Dedifferentiated amniotic fluid mesenchymal stem cell (primary cell): ENCODE measurements at regions not wholly inside any gene's neighbourhood (a gene's known extent, or its start where the extent isn't known, plus 50 kb on each side); places are given as distances from the start of the nearest gene placed in this dataset.
"Not testable (repeated sequence)": the region's sequence is repeated elsewhere in the genome, so short reads cannot be mapped to it uniquely, and the experiment has no call there.

ENCODE experiments used
- DNase-seq: peaks from one replicate; pipeline ENCODE4 v3.0.0-alpha.2; 2016; ENCODE audit errors: extremely low spot score

DNA sequence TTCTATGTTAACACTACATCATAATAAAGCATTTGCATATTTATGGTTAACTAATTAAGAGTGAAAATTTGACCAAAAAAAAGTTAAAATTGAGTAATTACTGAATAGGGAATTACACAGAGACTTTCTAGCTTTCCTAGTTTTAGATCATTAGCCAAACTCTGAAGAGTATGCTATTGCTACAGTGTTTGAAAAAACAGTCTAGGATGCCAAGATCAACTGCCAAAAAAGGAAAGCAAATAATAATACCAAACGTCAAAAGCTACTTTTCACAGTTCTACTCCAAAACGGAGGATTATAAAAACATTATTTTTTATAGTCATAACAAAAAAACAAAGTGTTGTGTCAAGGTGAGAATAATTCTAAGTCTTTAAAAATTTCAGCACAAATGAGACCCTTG lies 359.8 kb upstream of the CTSO start:
- no peak for DNase-seq

DNA sequence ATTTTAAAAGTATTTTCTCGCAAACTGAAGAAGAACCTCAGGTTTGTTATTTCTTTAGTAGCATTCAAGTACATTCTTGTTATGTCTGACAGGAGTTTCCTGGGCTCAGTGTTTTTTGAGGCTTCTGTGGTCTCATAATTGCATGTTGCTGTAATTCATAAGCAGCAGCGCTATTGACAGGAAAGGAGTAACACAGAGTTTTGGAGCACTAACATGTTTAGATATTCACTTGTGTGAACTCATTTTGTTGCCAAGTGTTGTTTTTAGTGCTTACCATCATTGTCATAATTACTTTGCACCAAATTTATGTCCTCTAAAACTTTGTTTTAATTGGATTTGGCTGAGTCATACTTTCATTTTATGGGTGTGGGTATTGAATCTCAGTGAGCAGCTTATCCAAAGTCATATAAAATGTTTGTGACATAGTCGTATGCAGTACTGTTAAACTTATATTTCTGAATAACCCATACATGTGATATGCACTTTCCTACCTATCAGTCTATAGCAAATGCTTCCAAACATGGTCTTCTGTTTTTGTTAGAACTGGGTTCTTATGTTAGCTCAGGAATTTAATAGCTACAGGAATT lies 358.7 kb upstream of the CTSO start:
- DNase-seq: no peak

DNA sequence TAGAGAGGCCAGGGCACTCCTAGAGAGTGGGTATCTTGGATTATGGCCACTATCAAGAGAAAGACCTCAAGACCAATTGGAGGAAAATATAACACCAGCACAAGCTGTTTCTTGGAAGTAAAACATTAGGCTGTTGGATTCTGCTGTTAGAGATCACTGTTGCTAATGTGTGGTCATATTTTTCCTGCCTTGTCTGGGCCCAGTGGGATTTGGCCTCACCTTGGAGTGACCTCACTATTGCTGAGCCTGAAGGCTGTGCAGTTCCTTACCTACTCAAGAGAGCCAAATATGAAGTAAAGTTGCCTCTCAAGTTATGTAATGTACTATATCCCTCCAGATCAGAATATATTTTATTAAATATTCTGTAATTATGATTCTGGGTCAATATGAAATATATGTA lies 355.4 kb upstream of the CTSO start:
- DNase-seq: no peak

DNA sequence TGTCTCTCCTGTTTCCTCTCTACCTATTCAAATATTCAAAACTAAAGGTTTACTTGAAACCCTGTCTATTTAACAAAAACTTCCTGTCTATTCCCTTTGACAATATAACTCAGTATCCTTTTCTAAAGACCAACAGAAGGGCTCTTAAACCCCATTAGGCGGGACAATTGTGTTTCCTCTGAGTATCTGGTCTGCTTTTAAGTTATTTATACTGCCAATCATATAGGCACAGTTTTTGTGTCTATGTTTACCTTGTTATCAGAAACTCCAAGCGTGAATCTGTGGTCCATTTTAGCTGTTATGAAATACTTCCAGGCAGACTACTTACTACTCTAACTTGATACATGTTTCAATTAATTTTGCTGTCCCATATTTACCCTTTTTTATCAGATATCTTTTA lies 350.0 kb upstream of the CTSO start:
- no peak for DNase-seq

DNA sequence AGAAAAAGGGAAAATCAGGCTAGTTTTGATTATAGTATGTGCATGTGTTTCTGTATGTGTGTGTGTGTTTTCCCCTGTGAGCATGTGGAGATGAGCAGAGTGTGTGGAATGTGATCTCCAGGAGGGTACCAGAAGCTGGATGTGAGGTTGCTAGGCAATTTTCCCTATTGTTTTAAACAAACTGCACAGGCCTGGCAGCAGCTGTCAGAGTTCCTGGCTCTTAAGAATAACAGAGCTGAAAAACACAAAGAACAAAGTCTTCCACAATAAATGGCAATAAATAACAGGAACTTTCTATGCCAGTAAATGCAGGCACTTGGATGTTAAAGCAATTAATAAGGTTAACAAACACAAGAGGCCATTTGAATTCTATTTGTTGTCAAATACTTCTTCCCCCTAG lies 344.6 kb upstream of the CTSO start:
- peak; percentile 62 for DNase-seq

DNA sequence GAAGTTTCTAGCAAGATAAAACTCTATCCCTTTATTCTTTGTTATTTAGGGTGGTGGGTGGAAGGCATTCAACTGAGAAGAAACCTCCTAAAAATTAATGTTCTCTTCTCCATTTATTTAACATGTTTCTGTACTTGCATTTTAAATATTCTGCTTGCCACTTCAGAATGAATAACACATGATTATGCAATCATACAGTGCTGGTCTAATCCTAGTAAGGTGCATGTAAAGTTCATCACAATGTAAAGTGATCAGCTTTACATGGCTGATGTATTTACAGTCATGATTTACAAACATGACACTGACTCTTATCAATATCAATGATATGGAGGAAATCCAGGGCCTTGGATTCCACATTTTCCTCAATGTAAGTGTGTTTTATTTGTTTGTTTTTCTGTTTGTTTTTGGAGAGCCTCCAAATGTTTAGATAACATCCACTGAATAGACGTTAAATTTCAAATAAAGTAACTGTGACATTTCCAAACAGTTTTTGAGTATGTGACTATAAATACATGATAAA lies 342.1 kb upstream of the CTSO start:
- no peak for DNase-seq

DNA sequence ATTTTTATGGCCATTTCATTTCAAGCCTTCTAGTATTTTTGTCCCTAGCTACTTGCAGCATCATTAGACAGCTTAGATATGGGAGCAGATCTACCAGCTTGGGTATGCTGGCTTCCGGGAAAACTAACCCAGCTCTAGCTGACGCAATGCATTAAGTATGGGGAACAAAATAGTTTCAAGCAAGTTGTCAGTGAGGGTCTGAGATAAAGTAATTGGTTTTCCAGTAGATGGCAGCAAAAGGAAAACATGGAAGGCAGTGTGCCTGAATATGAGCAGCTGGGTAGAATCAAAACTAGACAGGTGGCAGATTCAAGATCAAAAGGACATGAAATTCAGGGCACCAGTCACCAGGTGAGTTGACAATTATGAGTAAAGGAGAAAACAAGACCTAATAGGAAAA lies 340.9 kb upstream of the CTSO start:
- DNase-seq: peak; percentile 76

DNA sequence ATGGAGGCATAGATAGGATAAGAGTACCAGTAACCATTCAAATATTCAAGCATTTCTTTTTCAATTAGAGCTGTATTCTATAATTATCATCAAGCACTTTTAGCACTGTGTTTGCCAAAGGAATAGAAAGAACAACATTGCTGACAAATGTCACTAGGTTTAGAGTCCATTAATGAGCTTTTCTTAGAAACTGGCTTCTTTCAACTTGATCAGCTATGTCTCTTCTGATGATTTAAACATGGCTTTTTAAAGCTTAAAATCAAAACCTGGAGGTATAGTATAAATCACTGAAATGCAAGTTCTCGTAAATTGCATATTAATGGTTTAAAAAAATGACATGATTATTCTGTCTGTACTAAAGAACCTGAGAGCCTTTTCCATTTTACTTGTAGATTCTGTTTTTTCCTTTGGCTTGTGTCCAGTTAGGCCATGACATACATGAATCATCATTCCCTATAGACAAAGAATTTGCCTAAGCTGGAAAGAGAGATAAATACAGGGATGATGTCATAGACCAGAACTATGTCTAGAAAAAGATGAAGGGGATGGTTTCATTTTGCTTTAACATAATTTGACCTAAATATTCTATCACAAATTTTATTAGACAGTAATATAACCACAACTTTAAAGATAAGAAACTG lies 340.1 kb upstream of the CTSO start:
- peak; percentile 62 for DNase-seq

DNA sequence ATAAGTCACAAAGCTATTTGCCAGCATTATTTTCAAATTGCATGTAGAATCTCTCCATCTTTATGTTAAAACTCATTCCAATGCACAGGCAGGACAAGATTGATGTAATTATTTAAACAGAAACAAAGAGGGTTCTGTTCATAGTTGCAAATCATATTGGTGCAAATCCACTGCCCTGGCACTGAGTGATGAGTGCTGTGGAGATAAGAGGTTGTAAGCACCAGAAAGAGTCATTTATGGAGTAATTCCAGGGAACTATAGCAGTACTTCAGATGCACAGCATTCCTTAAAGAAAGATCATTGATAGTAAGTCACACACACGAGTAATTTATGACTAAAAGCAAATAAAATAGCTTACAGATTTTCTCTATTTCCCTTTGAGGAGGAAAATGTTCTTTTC lies 337.7 kb upstream of the CTSO start:
- peak; percentile 26 for DNase-seq

DNA sequence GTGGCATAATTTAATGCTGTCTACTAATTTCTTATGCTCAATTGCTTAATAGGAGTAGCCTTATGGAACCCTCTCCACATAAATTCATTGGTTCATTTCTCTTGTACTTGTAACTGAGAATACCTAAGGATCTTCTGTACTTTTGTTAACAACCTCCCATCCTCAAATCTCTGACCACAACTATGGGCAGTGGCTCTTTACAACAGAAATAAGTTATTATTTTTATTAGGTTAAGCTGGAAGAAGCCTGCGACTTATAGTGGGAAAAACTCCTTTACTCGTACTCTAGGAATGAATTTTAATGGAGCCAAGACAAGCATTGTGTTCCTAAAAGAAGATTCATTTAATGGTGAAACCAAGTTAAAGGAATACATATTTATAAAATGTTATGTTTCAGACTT lies 337.1 kb upstream of the CTSO start:
- DNase-seq: no peak

DNA sequence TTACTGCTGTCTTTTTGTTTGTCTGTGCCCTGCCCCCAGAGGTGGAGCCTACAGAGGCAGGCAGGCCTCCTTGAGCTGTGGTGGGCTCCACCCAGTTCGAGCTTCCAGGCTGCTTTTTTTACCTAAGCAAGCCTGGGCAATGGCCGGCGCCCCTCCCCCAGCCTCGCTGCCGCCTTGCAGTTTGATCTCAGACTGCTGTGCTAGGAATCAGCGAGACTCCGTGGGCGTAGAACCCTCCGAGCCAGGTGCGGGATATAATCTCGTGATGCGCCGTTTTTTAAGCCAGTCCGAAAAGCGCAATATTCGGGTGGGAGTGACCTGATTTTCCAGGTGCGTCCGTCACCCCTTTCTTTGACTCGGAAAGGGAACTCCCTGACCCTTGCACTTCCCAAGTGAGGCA lies 336.4 kb upstream of the CTSO start:
- DNase-seq: not testable (repeated sequence)

DNA sequence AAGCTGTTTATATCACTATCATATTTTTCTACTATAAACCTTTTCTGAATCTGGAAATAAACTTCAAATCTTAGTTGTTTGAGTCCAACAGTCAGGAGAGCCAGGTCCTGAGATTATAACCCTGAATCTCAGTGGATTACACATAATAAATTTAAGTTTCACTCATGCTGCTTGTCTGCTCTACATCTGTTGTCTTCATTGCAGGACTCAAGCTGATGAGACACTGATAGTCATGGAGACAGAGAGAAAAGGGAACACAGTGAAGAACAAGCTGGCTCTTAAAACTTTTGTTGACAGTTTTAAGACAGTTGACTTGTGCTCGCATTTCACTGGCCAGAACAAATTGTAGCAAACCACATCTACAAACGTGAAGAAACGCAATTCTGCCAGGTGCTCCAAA lies 327.0 kb upstream of the CTSO start:
- DNase-seq: no peak

DNA sequence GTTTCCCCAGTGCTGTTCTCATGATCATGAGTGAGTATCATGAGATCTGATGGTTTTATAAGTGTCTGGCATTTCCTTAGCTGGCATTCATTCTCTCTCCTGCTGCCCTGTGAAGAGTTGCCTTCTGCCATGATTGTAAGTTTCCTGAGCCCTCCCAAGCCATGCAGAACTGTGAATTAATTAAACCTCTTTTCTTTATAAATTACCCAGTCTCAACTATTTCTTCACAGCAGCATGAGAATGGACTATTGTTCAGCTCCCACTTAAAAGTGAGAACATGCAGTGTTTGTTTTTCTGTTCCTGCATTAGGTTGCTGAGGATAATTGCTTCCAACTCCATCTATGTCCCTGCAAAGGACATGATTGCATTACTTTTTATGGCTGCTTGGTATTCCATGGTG lies 311.7 kb upstream of the CTSO start:
- DNase-seq: no peak

DNA sequence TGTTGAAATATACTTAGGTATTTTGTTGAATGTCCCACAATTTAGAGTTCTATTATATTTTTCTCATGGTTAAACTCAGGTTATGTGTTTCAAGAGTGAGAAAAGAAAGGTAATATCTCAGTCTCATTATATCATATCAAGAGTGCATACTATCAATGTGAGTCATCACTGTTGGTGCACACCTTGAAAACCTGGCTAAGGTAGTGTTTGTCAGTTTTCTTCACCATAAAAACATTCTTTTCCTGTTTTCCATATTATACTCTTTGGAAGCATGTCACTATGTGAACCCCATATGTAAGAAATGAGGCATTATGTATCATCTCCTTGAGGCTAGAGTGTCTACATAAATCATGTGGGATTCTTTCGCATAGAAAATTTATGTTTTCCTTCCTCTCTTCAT lies 307.6 kb upstream of the CTSO start:
- DNase-seq: no peak

DNA sequence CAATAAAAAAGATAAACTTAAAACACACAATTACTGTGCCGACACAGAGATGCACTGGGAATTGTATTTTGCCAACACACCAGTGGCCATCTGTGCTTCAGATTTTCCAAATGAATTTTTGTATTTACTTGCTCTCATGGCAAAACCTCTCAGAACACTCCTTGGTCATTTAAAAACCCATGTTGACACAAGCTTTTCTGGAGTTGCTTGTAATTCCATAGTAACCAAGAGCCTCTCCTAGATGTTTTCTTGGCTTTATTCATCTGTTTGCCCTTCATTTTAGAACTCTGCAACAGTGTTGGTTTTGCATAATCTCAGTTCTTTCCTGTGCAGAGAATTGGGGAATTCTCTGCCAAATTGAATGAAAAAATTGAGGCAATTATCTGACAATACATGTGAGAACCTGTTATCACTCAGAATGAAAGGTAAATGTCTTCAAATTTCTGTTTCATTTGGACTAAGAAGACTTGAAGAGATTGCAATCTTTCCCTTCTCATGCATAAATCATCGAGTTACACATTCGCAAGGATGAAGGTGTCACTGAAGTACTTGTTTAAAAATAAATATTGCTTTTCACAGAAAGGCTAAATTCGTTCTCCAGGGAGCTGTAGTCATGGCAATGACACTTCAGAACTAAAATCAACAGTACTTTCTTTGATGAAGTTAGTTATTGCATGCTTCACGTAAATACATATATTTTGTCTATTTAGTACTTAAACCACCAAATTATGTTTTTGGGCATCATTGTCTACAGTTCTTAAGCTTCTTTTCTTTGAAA lies 301.8 kb upstream of the CTSO start:
- DNase-seq: no peak

DNA sequence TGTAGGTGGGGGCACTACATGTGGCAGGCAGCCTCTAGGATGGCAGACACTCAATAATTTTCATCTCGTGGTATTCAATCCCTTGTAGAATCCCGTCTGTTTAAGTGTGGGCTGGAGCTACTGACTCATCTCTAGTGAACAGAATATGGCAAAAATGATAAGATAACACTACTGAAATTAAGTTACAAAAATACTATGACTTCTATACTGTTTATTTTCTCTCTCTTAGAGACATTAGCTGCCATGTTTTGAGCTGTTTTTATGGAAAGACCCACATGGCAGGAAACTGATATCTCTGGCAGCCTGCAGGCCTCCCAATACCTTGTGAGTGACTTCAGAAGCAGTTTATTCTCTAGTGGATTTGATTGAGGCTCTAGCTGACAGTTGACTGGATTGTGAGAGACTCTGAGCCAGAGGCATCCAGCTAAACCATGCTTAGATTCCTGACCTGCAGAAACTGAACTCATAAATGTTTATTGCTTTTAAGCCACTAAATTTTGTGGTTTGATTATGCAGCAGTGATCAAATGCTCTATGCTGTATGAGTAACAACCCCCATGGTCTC lies 298.8 kb upstream of the CTSO start:
- no peak for DNase-seq

DNA sequence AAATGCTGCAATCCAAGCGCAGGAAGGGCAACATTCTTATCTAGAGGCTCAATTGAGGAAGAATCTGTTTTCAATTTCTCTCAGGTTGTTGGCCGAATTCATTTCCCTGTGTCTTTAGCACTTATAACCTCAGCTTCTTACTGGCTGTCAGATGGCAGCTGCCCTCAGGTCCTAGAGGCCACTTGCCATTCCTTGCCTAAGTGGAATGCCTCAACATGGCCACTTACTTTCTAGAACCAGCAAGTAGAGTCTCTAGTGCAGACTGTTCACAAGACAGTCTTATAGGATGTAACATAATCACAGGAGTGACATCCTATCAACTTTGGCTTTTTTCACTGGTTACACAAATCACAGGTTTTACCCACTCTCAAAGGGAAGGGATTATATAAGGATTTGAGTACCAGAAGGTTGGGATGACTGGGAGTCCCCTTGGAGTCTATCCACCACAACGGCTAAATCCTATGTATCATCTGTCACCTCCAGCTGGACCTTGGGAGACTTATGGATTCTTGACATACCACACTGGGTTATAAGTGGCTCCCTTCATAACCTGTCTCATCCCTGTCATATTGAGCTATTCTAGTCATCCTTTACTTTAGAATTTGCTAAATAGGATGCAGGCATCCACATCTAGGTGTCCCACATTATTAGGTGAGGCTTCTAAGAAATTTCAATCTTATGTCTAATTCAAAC lies 297.9 kb upstream of the CTSO start:
- no peak for DNase-seq

DNA sequence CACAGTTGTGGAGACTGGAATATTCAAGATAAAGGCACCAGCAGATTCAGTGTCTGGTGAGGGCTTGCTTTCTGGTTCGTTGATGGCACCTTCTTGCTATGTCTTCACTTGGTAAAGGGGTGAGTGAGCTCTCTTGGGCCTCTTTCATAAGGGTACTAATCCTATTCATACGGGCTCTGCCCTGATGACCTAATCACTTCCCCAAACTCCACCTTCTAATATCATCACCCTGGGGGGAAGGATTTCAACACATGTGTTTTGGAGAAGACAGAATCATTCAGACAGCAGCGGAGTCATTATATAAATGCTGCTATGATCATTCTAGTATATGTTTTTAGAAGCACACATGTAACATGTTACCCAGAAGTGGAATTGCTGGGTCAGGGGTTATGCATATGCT lies 295.3 kb upstream of the CTSO start:
- DNase-seq: no peak

DNA sequence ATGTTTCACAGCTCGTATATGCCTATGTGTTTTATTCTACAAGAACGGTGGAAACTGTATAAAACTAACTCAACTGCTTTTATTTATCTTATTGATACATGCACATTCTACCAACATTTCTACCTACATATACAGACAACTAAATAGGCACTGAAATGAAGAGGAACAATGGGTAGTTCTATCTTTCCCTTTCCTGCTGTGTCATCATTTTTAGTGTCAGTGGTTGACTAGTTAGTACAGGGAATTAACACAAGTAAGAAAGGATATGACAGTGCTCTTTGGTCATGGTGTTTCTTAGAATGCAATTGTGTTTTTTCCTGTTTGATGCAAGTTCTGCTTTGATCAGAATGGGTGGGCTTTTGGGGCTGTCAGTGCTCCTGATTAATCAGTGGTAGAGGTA lies 293.8 kb upstream of the CTSO start:
- no peak for DNase-seq

DNA sequence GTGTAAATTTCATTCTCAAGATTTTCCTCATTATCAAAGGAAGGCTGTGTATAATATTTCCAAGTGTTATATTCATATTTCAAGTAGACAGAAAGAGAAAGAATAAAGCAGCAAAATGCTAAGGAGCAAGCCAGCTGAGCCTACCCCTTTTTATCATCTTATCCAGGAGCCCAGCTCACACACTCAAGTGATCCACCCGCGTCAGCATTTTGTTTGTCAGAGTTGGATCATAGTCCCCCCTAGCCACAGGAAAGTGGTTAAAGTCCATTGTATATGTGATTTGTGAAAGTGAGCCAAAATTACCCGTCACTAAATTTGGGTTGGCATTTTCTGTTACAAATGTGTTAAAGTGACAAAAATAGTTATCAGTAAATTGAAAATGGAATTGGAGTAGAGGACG lies 289.3 kb upstream of the CTSO start:
- DNase-seq: no peak

DNA sequence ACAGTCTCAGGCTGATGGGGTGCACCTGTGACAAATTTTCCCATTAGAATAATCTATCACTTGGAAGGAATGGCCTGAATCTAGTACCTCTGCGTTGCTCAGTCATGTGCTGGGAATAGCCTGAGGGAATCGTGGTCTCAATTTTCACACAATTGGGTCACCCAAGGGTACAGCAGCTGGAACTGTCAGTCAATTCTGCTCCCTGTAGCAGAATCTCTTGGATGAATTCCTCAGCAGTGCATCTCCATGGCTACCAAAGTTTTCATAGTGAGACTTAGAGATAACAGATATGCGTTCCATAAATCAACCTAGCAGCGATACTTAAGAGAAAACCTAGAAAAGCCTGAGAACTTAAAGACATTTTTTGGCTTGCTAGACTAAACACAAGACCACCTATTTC lies 288.7 kb upstream of the CTSO start:
- no peak for DNase-seq

DNA sequence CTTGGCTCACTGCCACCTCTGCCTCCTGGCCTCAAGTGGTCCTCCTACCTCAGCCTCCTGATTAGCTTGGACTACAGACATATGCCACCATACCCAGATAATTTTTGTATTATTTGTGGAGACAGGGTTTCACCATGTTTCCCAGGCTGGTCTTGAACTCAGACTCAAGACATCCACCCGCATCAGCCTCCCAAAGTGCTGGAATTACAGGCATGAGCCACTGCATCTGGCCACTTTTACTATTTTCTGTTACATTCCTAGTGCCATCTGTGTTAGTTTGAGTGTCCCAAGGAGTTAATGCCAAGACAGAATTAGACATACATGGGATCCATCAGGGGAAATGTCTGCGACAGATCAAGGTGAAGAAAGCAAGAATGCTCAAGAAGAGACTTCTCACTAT lies 288.2 kb upstream of the CTSO start:
- DNase-seq: no peak
